Lung (tissue), 12 donors: ENCODE measurements at regions not wholly inside any gene's neighbourhood (a gene's known extent, or its start where the extent isn't known, plus 50 kb on each side); places are given as distances from the start of the nearest gene placed in this dataset. TPM values are rescaled to one million over a fixed set of nuclear protein-coding genes. Genes with fewer than 3 reads are reported as not detected.

Experiments used
- ATAC-seq: fragments of 200-7000 bp; cut with Tn5 transposase; one replicate; pipeline ENCODE4 v1.9.1; 2020; ENCODE audit warnings: moderate number of reproducible peaks; ENCODE audit not compliant: insufficient read depth, low FRiP score
- DNase-seq, 3 donors: peaks; one replicate each; pipeline ENCODE4 v3.0.0-alpha.2; 2013 to 2017
- H3K27ac ChIP-seq, 2 donors: one replicate each; pipeline ENCODE4 v1.5.1; 2013; ENCODE audit warnings: mild to moderate bottlenecking in 2 of 2, moderate library complexity in 2 of 2, control low read depth in 1 of 2, inconsistent platforms in 1 of 2, low read depth in 1 of 2, low read length in 1 of 2
- H3K27me3 ChIP-seq, 3 donors: one replicate each; pipeline ENCODE4 v1.5.1; 2013; ENCODE audit warnings: low read length in 2 of 3; ENCODE audit not compliant: control insufficient read depth in 3 of 3, insufficient read depth in 3 of 3
- H3K36me3 ChIP-seq, 4 donors: one replicate each; pipeline ENCODE4 v1.5.1; 2013; ENCODE audit warnings: low read length in 4 of 4, mild to moderate bottlenecking in 1 of 4, moderate library complexity in 1 of 4; ENCODE audit not compliant: control insufficient read depth in 4 of 4, insufficient read depth in 4 of 4
- H3K4me1 ChIP-seq, 5 donors: one replicate each; pipeline ENCODE4 v1.5.1; 2013; ENCODE audit warnings: low read length in 5 of 5, mild to moderate bottlenecking in 2 of 5, moderate library complexity in 1 of 5; ENCODE audit not compliant: control insufficient read depth in 5 of 5, insufficient read depth in 5 of 5
- H3K4me3 ChIP-seq: one replicate; pipeline ENCODE4 v1.5.1; 2013; ENCODE audit warnings: mild to moderate bottlenecking, control low read depth, moderate library complexity
- H3K9ac ChIP-seq, 2 donors: one replicate each; pipeline ENCODE4 v1.5.1; 2013; ENCODE audit warnings: low read length in 2 of 2, control low read depth in 1 of 2; ENCODE audit not compliant: insufficient read depth in 1 of 2
- H3K9me3 ChIP-seq, 4 donors: one replicate each; pipeline ENCODE4 v1.5.1; 2013; ENCODE audit warnings: low read length in 3 of 4, mild to moderate bottlenecking in 1 of 4, moderate library complexity in 1 of 4; ENCODE audit not compliant: control insufficient read depth in 4 of 4, insufficient read depth in 3 of 4
- WGBS, 2 donors: extraction: QIAGEN DNeasy Blood & Tissue Kit; methylation state at CpG; one replicate each; pipeline ENCODE4 v1.1.7; 2013; 5-methylcytosine and 5-hydroxymethylcytosine counted together
- small RNA-seq: library from RNA; depleted of rRNA; stranded (forward); fragments of <200 nt; gene quantifications from one replicate; pipeline ENCODE3, GENCODE V24; 2014; ENCODE audit warnings: low replicate concordance
- TF ChIP-seq, protein P1 (sequence below): IDR thresholded peaks from 2 replicates; pipeline ENCODE4 v1.5.1; 2012; ENCODE audit warnings: mild to moderate bottlenecking; ENCODE audit errors: control extremely low read depth, extremely low read depth
- donor health status: control.
- donor health status: control.
- donor health status: Bipolar disorder and iron deficiency.
- donor health status: healthy.
- donor health status: DM: yes; HTN: yes; CAD: no.

GRCh38 chr3:109234300-109234699 is 82.0 kb downstream of the DPPA2 start:
- ATAC-seq (no peak), DNase-seq (no peak)
- H3K9ac ChIP-seq, result no peak overlapping the region
- no peaks in the 10 kb centered on the region for H3K27me3 ChIP-seq
- H3K36me3 ChIP-seq, result no peaks in the 10 kb centered on the region
- peaks cover 0 to 3% (median 0%) of the 10 kb centered on the region in 4 donors for H3K9me3 ChIP-seq
- no peak overlapping the region for H3K4me3 ChIP-seq
- no peak overlapping the region for H3K27ac ChIP-seq
- TF ChIP-seq, protein P1, sequence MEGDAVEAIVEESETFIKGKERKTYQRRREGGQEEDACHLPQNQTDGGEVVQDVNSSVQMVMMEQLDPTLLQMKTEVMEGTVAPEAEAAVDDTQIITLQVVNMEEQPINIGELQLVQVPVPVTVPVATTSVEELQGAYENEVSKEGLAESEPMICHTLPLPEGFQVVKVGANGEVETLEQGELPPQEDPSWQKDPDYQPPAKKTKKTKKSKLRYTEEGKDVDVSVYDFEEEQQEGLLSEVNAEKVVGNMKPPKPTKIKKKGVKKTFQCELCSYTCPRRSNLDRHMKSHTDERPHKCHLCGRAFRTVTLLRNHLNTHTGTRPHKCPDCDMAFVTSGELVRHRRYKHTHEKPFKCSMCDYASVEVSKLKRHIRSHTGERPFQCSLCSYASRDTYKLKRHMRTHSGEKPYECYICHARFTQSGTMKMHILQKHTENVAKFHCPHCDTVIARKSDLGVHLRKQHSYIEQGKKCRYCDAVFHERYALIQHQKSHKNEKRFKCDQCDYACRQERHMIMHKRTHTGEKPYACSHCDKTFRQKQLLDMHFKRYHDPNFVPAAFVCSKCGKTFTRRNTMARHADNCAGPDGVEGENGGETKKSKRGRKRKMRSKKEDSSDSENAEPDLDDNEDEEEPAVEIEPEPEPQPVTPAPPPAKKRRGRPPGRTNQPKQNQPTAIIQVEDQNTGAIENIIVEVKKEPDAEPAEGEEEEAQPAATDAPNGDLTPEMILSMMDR, result no peak
- no peaks in the 10 kb centered on the region for H3K4me1 ChIP-seq
- WGBS, 2 donors, result 81 to 82% methylated on average over 5 of the region's 5 CpGs

DNA sequence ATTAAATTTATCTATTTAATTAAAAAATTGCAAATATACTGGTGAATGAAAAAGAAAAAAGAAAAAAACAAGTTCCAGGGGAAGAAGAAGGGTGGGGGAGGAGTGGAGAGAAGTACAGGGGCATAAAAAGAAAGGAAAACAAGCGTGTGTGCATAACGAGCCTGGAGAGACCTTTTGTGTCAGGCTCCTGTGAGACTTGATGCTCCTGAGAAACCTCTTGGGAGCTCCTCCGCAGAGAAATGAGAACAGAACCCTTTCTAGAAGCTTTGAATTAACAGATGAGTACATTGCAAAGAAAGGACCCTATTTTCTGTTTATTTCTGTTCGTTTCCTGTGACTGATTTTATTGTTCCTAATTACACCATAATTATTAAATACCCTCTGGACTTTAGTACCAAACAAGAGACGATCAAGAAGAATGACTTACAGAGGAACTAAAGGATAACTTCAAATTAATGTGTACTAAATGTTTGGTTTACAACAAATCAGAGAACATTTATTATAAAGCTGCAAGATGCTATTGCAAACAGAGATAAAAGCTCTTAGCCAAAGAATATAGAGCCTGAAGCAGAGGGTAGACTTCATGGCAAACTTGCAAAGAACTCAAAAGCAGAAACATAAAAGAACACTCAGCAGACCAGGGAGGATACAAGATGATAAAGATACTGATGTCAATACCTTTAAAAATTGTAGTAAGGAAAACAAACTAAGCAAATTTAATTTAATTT is 74.7 kb downstream of the DPPA2 start:
- WGBS, 2 donors, result 58 to 77% methylated on average over 5 of the region's 5 CpGs
- TF ChIP-seq, protein P1, result no peak
- Histone ChIP-seq H3K27ac (no peak overlapping the region), H3K4me1 (peaks cover 0 to 5% (median 0%) of the 10 kb centered on the region in 5 donors), H3K9ac (no peak overlapping the region), H3K27me3 (no peaks in the 10 kb centered on the region), H3K9me3 (no peaks in the 10 kb centered on the region), H3K36me3 (no peaks in the 10 kb centered on the region), H3K4me3 (no peak overlapping the region)
- no peak for DNase-seq
- no peak for ATAC-seq

- H3K9ac ChIP-seq, result no peak overlapping the region
- H3K36me3 ChIP-seq, result no peaks in the 10 kb centered on the region
- TF ChIP-seq, protein P1, result no peak
- ATAC-seq (no peak), DNase-seq (peak in 2 of 3 donors; percentile 30 to 58)
- no peaks in the 10 kb centered on the region for H3K27me3 ChIP-seq
- peaks cover 0 to 5% (median 0%) of the 10 kb centered on the region in 5 donors for H3K4me1 ChIP-seq
- WGBS, 2 donors, result 63 to 79% methylated on average over 3 of the region's 3 CpGs
- H3K27ac ChIP-seq, result no peak overlapping the region
- H3K4me3 ChIP-seq, result no peak overlapping the region
- no peaks in the 10 kb centered on the region for H3K9me3 ChIP-seq
Observed at GRCh38 chr3:109242187-109242523, 74.2 kb downstream of the DPPA2 start.

Small RNAs in the stretch of these regions (small RNA-seq; reads per million reads assigned to genes)
- gene RNU6-1236P, result not detected
